ENCODE measurements at regions not wholly inside any gene's neighbourhood (a gene's known extent, or its start where the extent isn't known, plus 50 kb on each side); places are given as distances from the start of the nearest gene placed in this dataset.

DNA sequence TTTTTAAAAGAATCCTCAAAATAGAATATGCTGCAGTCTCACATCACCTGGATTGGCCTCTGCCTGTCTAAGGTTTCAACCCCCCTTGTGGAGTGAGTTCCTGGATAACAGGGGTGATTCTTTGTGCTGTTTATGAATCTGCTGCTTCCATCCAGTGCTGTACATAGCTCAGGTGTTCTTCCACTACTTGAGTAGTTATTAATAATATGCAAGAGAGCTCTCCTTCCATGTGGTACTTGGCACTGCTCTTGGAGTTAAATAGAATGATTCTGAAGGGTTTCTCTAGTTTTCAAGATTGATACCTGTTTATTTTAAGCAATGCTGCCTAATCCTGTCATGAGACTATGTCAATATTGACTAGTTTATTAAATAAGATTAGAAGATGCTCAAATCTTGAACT lies 273.6 kb downstream of the RDH14 start:
- no peak for TF ChIP-seq ZFX (IDR thresholded peaks at IDR 0.05; ENCODE audit: borderline replicate concordance)
- TF ChIP-seq, protein P1, sequence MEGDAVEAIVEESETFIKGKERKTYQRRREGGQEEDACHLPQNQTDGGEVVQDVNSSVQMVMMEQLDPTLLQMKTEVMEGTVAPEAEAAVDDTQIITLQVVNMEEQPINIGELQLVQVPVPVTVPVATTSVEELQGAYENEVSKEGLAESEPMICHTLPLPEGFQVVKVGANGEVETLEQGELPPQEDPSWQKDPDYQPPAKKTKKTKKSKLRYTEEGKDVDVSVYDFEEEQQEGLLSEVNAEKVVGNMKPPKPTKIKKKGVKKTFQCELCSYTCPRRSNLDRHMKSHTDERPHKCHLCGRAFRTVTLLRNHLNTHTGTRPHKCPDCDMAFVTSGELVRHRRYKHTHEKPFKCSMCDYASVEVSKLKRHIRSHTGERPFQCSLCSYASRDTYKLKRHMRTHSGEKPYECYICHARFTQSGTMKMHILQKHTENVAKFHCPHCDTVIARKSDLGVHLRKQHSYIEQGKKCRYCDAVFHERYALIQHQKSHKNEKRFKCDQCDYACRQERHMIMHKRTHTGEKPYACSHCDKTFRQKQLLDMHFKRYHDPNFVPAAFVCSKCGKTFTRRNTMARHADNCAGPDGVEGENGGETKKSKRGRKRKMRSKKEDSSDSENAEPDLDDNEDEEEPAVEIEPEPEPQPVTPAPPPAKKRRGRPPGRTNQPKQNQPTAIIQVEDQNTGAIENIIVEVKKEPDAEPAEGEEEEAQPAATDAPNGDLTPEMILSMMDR (IDR thresholded peaks at IDR 0.05), result no peak
- no peak overlapping the region for H3K27ac ChIP-seq

DNA sequence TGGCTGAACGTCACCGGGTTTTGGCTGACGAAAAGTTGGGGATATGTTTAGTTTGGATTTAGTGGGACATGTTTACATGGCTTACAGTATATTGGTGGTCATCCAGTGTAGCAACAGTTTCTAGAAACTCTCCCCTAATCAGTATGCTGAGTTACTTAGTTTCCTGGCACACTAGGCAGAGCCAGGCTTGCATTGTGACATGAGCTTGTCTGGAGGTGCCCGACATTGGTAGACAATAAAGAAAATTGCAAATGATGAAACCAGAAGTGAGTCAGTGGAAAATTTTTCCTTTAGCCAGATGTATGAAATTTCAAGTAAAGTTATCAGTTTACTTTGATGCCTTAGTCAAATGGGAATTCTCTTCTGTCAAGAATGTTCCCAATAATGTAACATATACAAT lies 276.1 kb downstream of the RDH14 start:
- H3K27ac ChIP-seq, result no peak overlapping the region
- TF ChIP-seq, protein P1 (IDR thresholded peaks at IDR 0.05), result no peak
- TF ChIP-seq ZFX (IDR thresholded peaks at IDR 0.05; ENCODE audit: borderline replicate concordance), result no peak

DNA sequence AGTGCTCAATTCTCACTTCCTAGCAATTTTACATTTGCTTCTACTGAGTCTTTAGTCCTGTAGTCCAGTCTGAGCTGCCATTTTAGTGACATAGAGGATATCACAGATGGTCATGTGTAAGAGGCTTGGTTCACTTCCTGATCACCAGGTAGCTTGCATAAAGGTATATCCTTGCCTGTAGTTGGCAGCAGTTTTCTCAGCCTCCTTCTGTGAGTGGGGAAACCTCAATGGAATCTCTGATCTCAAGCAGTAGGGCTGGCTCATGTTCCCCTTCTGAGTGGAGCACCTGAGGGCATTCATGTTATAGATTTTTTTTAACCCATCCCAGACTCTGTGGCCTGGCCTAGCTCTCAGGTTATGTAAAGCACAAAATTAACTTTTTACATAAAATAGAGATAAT lies 278.4 kb downstream of the RDH14 start:
- no peak overlapping the region for H3K27ac ChIP-seq
- TF ChIP-seq, protein P1 (IDR thresholded peaks at IDR 0.05), result no peak
- TF ChIP-seq ZFX (IDR thresholded peaks at IDR 0.05; ENCODE audit: borderline replicate concordance), result no peak

DNA sequence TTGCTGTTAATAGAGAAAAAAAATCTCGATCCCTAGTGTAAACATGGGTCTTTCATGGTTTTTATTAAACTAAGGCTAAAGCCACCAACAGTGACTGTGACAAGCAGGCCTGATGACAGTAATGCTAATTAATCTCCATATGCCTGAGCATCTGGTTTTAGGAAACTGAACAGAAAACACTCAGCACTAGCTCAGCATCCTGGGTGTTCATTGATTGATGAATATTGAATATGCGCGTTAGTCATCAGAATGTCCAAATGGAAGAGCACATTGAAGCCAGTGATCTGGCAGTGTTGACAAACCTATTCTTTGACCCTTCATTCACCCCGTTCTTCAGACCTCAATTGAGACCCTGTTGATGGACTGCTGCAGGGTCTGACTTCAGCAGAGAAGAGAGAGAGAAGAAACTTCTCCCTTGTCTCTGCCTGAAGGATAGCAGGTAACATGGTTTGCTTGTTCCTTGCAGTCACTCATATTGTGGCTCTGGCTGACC lies 283.8 kb downstream of the RDH14 start:
- no peak overlapping the region for H3K27ac ChIP-seq
- TF ChIP-seq, protein P1 (IDR thresholded peaks at IDR 0.05), result no peak
- TF ChIP-seq ZFX (IDR thresholded peaks at IDR 0.05; ENCODE audit: borderline replicate concordance), result no peak

- H3K27ac ChIP-seq, result no peak overlapping the region
- no peak for TF ChIP-seq ZFX (IDR thresholded peaks at IDR 0.05; ENCODE audit: borderline replicate concordance)
These were observed 287.2 kb downstream of the RDH14 start for GRCh38 chr2:18273205-18273604.

- H3K27ac ChIP-seq, result no peak overlapping the region
- no peak for TF ChIP-seq ZFX (IDR thresholded peaks at IDR 0.05; ENCODE audit: borderline replicate concordance)
- TF ChIP-seq, protein P1 (IDR thresholded peaks at IDR 0.05), result no peak
These were observed 288.3 kb downstream of the RDH14 start for GRCh38 chr2:18272148-18272494.

- TF ChIP-seq, protein P1 (IDR thresholded peaks at IDR 0.05), result no peak
- H3K27ac ChIP-seq, result no peak overlapping the region
These were observed 288.9 kb downstream of the RDH14 start for GRCh38 chr2:18271370-18272147.

GRCh38 chr2:18268400-18268799 lies 292.1 kb downstream of the RDH14 start:
- TF ChIP-seq, protein P1 (IDR thresholded peaks at IDR 0.05), result no peak
- no peak for TF ChIP-seq ZFX (IDR thresholded peaks at IDR 0.05; ENCODE audit: borderline replicate concordance)
- H3K27ac ChIP-seq, result no peak overlapping the region
